HUES64 (cell line): ENCODE measurements at regions not wholly inside any gene's neighbourhood (a gene's known extent, or its start where the extent isn't known, plus 50 kb on each side); places are given as distances from the start of the nearest gene placed in this dataset.
A peak's percentile ranks its signal among the peaks of the same experiment; 100 is the strongest.

Experiments used
- H3K27ac ChIP-seq: 2 replicates; pipeline ENCODE4 v1.7.0; 2013; ENCODE audit warnings: low read depth, low read length, inconsistent platforms
- H3K27me3 ChIP-seq: 2 replicates; pipeline ENCODE4 v1.6.1; 2013; ENCODE audit warnings: mild to moderate bottlenecking, low read length; ENCODE audit not compliant: insufficient read depth
- H3K36me3 ChIP-seq: 2 replicates; pipeline ENCODE4 v1.6.1; 2013; ENCODE audit warnings: mild to moderate bottlenecking, low read length; ENCODE audit not compliant: insufficient read depth
- H3K4me1 ChIP-seq: 2 replicates; pipeline ENCODE4 v1.6.1; 2013; ENCODE audit warnings: mild to moderate bottlenecking, low read length, moderate library complexity; ENCODE audit not compliant: insufficient read depth
- H3K4me3 ChIP-seq: 2 replicates; pipeline ENCODE4 v1.5.1; 2013; ENCODE audit warnings: mild to moderate bottlenecking, low read length, moderate library complexity
- H3K9ac ChIP-seq: 2 replicates; pipeline ENCODE4 v1.6.1; 2013; ENCODE audit warnings: mild to moderate bottlenecking, low read depth, low read length
- H3K9me3 ChIP-seq: 2 replicates; pipeline ENCODE4 v1.6.1; 2013; ENCODE audit warnings: low read depth, low read length; ENCODE audit not compliant: insufficient read depth
- WGBS: fragments of 150-250, 120-280 bp; methylation state at CpG from one replicate; pipeline ENCODE4 v1.1.7; 2013; ENCODE audit warnings: missing lambda C conversion rate; 5-methylcytosine and 5-hydroxymethylcytosine counted together

DNA sequence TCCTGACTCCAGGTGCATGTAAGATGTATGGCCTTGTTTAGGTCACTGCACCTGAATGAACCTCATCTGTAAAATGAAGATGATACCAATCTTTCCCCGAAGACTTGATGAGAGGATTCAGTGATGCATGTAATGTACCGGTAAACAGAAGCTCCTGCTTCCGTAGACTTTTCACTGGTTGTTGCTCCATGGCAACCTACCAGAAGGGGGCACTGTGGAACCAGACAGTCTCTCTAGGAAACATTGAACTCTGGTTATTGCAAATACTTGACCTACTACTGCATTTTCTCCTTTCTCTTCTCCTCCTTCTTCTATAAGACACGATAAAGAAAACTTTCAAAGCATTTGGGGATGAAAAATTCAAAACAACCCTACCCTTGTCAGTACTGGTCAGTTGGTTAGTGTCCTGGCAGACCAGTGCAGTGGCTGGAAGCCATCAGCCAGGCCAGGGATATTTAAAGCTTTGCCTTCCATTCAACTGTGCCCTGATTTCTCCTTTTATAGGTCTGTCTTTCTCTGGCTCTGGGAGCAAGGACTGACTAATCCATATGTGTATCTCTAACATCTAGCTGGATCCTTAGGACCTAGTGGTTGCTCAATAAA lies 667.4 kb upstream of the SALL1 start:
- no peak overlapping the region for H3K4me3 ChIP-seq
- no peaks in the 10 kb centered on the region for H3K36me3 ChIP-seq
- no peak overlapping the region for H3K27ac ChIP-seq
- no peak overlapping the region for H3K9ac ChIP-seq
- WGBS: 49% methylated on average over 4 of the region's 4 CpGs
- no peaks in the 10 kb centered on the region for H3K27me3 ChIP-seq
- no peaks in the 10 kb centered on the region for H3K4me1 ChIP-seq
- no peaks in the 10 kb centered on the region for H3K9me3 ChIP-seq

DNA sequence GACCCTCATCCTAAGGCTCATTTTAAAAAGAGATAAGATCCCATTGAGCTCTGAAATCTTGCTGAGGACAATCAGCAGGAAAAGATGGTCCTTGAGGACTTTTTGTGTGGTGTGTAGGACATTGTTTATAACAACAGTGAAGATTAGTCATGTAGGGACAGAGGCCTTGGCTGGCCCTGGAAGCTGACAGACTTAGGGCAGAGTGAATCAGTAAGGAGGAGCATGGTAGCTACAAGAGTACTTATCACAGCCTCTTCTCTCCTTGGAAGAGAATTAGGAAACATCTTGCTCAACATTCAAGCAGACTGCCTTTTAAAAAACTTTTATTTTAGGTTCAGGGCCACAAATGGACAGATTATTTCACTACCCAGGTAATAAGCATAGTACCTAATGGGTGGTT lies 665.9 kb upstream of the SALL1 start:
- H3K36me3 ChIP-seq: no peaks in the 10 kb centered on the region
- no peak overlapping the region for H3K9ac ChIP-seq
- no peaks in the 10 kb centered on the region for H3K4me1 ChIP-seq
- no peak overlapping the region for H3K4me3 ChIP-seq
- H3K27ac ChIP-seq: no peak overlapping the region
- no peaks in the 10 kb centered on the region for H3K9me3 ChIP-seq
- H3K27me3 ChIP-seq: no peaks in the 10 kb centered on the region

DNA sequence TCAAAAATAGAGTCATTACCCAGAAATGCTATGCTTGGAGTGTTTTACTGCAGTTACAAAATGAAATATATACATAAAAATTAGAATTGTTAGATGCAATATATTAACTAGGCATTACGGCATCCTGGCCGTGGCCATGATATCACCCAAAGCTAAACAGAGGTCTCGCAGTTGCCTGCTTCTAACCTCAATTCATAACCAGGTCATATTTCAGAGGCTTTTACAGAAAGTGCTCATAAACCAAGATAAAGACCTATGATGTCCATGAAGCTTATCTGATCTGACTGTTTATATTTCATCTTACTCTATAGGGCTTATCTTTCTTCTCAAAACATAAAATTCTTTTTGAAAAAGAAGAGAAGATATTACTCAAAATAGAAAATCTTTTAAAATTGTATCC lies 664.5 kb upstream of the SALL1 start:
- Histone ChIP-seq H3K36me3 (no peaks in the 10 kb centered on the region), H3K9me3 (no peaks in the 10 kb centered on the region), H3K9ac (no peak overlapping the region), H3K27ac (no peak overlapping the region), H3K4me1 (no peaks in the 10 kb centered on the region), H3K27me3 (no peaks in the 10 kb centered on the region), H3K4me3 (no peak overlapping the region)
- WGBS: 95% methylated on average over 3 of the region's 3 CpGs

- WGBS: 90% methylated on average over 3 of the region's 3 CpGs
- Histone ChIP-seq H3K27me3 (no peaks in the 10 kb centered on the region), H3K27ac (no peak overlapping the region), H3K36me3 (no peaks in the 10 kb centered on the region), H3K4me1 (no peaks in the 10 kb centered on the region), H3K4me3 (no peak overlapping the region), H3K9me3 (no peaks in the 10 kb centered on the region), H3K9ac (no peak overlapping the region)
These were observed 663.5 kb upstream of the SALL1 start for GRCh38 chr16:51814617-51815016.

GRCh38 chr16:51813609-51814008 lies 662.5 kb upstream of the SALL1 start:
- Histone ChIP-seq H3K27ac (no peak overlapping the region), H3K9me3 (no peaks in the 10 kb centered on the region), H3K9ac (no peak overlapping the region), H3K4me1 (no peaks in the 10 kb centered on the region), H3K4me3 (no peak overlapping the region), H3K27me3 (no peaks in the 10 kb centered on the region), H3K36me3 (no peaks in the 10 kb centered on the region)
- WGBS: 77% methylated on average over 4 of the region's 4 CpGs

GRCh38 chr16:51812945-51813344 lies 661.9 kb upstream of the SALL1 start:
- WGBS: 89% methylated on average over 2 of the region's 2 CpGs
- H3K27ac ChIP-seq: no peak overlapping the region

GRCh38 chr16:51807551-51807950 lies 656.5 kb upstream of the SALL1 start:
- H3K27ac ChIP-seq: no peak overlapping the region
- no peaks in the 10 kb centered on the region for H3K4me1 ChIP-seq
- no peak overlapping the region for H3K9ac ChIP-seq
- no peak overlapping the region for H3K4me3 ChIP-seq
- H3K9me3 ChIP-seq: no peaks in the 10 kb centered on the region
- H3K36me3 ChIP-seq: no peaks in the 10 kb centered on the region
- no peaks in the 10 kb centered on the region for H3K27me3 ChIP-seq
- 92% methylated on average over 1 of the region's 2 CpGs for WGBS

More at GRCh38 chr16:51812945-51813344, 661.9 kb upstream of the SALL1 start:
- Histone ChIP-seq H3K4me3 (no peak overlapping the region), H3K9ac (no peak overlapping the region), H3K9me3 (no peaks in the 10 kb centered on the region), H3K4me1 (no peaks in the 10 kb centered on the region), H3K27me3 (no peaks in the 10 kb centered on the region), H3K36me3 (no peaks in the 10 kb centered on the region)

DNA sequence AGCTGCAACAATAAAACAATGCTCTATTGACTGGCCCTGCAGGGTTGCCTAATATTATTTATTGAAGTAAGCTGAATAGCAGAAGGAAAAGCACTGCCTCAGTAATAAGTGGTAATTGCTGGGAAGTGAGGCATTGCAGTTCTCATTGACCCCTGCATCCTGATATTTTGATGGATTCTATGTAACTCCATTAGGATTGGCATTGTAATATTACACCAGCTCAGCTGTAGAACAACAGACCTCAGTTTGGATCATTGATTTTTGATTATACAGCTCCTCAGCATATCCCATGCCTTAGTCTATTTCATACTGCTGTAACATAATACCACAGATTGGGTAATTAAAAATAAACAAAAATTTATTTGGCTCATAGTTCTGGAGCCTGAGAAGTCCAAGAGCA lies 650.6 kb upstream of the SALL1 start:
- H3K36me3 ChIP-seq: no peaks in the 10 kb centered on the region
- H3K9ac ChIP-seq: no peak overlapping the region
- H3K9me3 ChIP-seq: no peaks in the 10 kb centered on the region
- H3K27me3 ChIP-seq: no peaks in the 10 kb centered on the region
- no peak overlapping the region for H3K27ac ChIP-seq
- H3K4me3 ChIP-seq: no peak overlapping the region
- H3K4me1 ChIP-seq: no peaks in the 10 kb centered on the region

DNA sequence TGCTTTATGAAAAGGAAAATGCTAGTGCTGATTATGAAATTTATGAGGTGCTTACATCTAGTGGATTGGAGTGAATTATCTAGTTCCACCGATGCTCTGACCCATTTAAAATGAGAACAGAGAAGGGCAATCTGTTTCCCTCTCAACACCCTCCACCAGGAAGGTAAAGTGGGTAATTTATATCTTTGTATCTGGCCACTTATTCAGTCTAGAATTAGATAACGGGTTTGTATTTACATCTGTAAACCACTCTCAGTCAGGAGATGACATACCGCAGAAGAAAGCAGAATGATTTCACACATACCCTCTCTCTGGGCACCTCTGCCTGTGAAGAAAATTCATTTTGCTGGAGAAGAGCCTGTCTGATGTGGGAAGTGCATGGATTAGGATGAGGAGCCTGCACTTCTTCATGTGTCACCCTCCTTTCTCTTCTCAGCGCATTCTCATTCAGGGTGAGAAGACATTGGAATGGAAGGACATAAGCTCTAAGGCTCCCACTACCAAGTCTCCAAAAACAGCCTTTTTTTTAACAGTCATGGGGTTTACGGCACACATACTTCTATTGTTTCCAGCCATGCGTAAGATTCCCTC lies 646.7 kb upstream of the SALL1 start:
- Histone ChIP-seq H3K4me3 (no peak overlapping the region), H3K36me3 (no peaks in the 10 kb centered on the region), H3K9me3 (no peaks in the 10 kb centered on the region), H3K4me1 (no peaks in the 10 kb centered on the region), H3K9ac (no peak overlapping the region), H3K27me3 (no peaks in the 10 kb centered on the region), H3K27ac (no peak overlapping the region)
- WGBS: 95% methylated on average over 6 of the region's 6 CpGs

- no peak overlapping the region for H3K4me3 ChIP-seq
- H3K27ac ChIP-seq: no peak overlapping the region
- no peak overlapping the region for H3K9ac ChIP-seq
- no peaks in the 10 kb centered on the region for H3K9me3 ChIP-seq
- no peaks in the 10 kb centered on the region for H3K36me3 ChIP-seq
- H3K27me3 ChIP-seq: no peaks in the 10 kb centered on the region
- no peaks in the 10 kb centered on the region for H3K4me1 ChIP-seq
- WGBS: 98% methylated on average over 3 of the region's 3 CpGs
These were observed 628.2 kb upstream of the SALL1 start for GRCh38 chr16:51779240-51779639.

GRCh38 chr16:51773071-51773890 lies 622.2 kb upstream of the SALL1 start:
- Histone ChIP-seq H3K36me3 (no peaks in the 10 kb centered on the region), H3K27me3 (no peaks in the 10 kb centered on the region), H3K9me3 (no peaks in the 10 kb centered on the region), H3K9ac (no peak overlapping the region), H3K27ac (no peak overlapping the region), H3K4me3 (peak overlapping the region; percentile 38), H3K4me1 (peaks cover 10% of the 10 kb centered on the region)
- 86% methylated on average over 21 of the region's 22 CpGs for WGBS
